ENCODE measurements at regions not wholly inside any gene's neighbourhood (a gene's known extent, or its start where the extent isn't known, plus 50 kb on each side); places are given as distances from the start of the nearest gene placed in this dataset.

- Histone ChIP-seq H3K9ac (ENCODE audit: insufficient read depth, low read depth, low read length) (no peak overlapping the region), H3K27me3 (ENCODE audit: control insufficient read depth in 1 of 2, insufficient read depth in 2 of 2, low read length in 2 of 2) (no peaks in the 10 kb centered on the region), H3K4me3 (replicated peaks in 1 of 3; ENCODE audit: insufficient read depth in 1 of 3, low read depth in 2 of 3, low read length in 3 of 3) (no peak overlapping the region), H3K9me3 (ENCODE audit: low read length) (peaks cover 32% of the 10 kb centered on the region), H3K4me1 (ENCODE audit: insufficient read depth, low read length) (no peaks in the 10 kb centered on the region), H3K27ac (ENCODE audit: extremely low read length, insufficient read depth, low read length) (no peak overlapping the region), H4K20me1 (ENCODE audit: insufficient read depth, low read length) (no peaks in the 10 kb centered on the region), H3K79me2 (ENCODE audit: insufficient read depth, low read length) (no peaks in the 10 kb centered on the region), H3K4me2 (ENCODE audit: low read depth, low read length) (no peak overlapping the region), H3K36me3 (replicated peaks in 1 of 2; ENCODE audit: control insufficient read depth in 1 of 2, insufficient read depth in 2 of 2, low read length in 2 of 2) (no peaks in the 10 kb centered on the region), H2AFZ (ENCODE audit: low read length) (no peak overlapping the region)
- TF ChIP-seq ZFAT (CRISPR knock-in tag; conservative IDR thresholded peaks at IDR 0.05), result no peak
- no peak for TF ChIP-seq SIX1 (CRISPR knock-in tag; IDR thresholded peaks at IDR 0.05; ENCODE audit: borderline replicate concordance)
- TF ChIP-seq ARID2 (CRISPR knock-in tag; IDR thresholded peaks at IDR 0.05; ENCODE audit: borderline replicate concordance), result no peak
- TF ChIP-seq ZNF34 (CRISPR knock-in tag; IDR thresholded peaks at IDR 0.05; ENCODE audit: borderline replicate concordance), result no peak
- no peak for TF ChIP-seq NR2F2 (IDR thresholded peaks at IDR 0.05; ENCODE audit: borderline replicate concordance, low read depth)
- no peak for TF ChIP-seq ATF7 (IDR thresholded peaks at IDR 0.05)
- TF ChIP-seq ATF7 (CRISPR knock-in tag; IDR thresholded peaks at IDR 0.05), result no peak
- TF ChIP-seq BATF2 (CRISPR knock-in tag; IDR thresholded peaks at IDR 0.05), result no peak
- TF ChIP-seq HIC2 (CRISPR knock-in tag; IDR thresholded peaks at IDR 0.05; ENCODE audit: low read depth), result no peak
- no peak for TF ChIP-seq GPN1 (CRISPR knock-in tag; IDR thresholded peaks at IDR 0.05; ENCODE audit: borderline replicate concordance)
- TF ChIP-seq ZNF780A (CRISPR knock-in tag; IDR thresholded peaks at IDR 0.05), result no peak
- no peak for TF ChIP-seq NR3C1 (CRISPR knock-in tag; IDR thresholded peaks at IDR 0.05)
- no peak for TF ChIP-seq RFX5 (IDR thresholded peaks at IDR 0.05; ENCODE audit: low read depth, low read length)
- no peak for TF ChIP-seq FOXK2 (IDR thresholded peaks at IDR 0.05)
- no peak for TF ChIP-seq ZNF441 (CRISPR knock-in tag; IDR thresholded peaks at IDR 0.05; ENCODE audit: borderline replicate concordance)
- no peak for FAIRE-seq
- in situ Hi-C loops (cut with HindIII; ENCODE audit: extremely low pct_ligation_motif_present, low pct_unique_long_range_greater_than_20kb), result no loop called here
- intact Hi-C loops (cut with micrococcal nuclease; ENCODE audit: unreplicated experiment), result no loop called here
- CTCF ChIA-PET (ENCODE audit: low intra/inter-chr PET ratio, low total read pairs), result no interaction called here
- no peak for ATAC-seq
- DNase-seq (ENCODE audit: low spot score), result no peak
- 83% methylated on average over 33 of the region's 33 CpGs for WGBS (ENCODE audit: low lambda C conversion rate)
- no TSS peak for BruUV-seq (replicated peaks)
- POLR2A ChIA-PET, result no interaction called here
These were observed 527.3 kb downstream of the ZNF33B start for GRCh38 chr10:42111076-42111475.

Small RNAs in the stretch of these regions (small RNA-seq; reads per million reads assigned to genes)
- gene KSR1P1 (ENCODE audit: insufficient read depth in 2 of 3, insufficient read length in 3 of 3, low read depth in 2 of 3, low replicate concordance in 1 of 3), result 0 reads per million in 3 experiments
